HG03135 (cell line): ENCODE measurements at regions not wholly inside any gene's neighbourhood (a gene's known extent, or its start where the extent isn't known, plus 50 kb on each side); places are given as distances from the start of the nearest gene placed in this dataset.
"Not testable (repeated sequence)": the region's sequence is repeated elsewhere in the genome, so short reads cannot be mapped to it uniquely, and the experiment has no call there.

Experiments used
- ATAC-seq: cut with Tn5 transposase; IDR thresholded peaks from one replicate; pipeline ENCODE4 v1.9.1; 2021; ENCODE audit warnings: mild to moderate bottlenecking, moderate library complexity; ENCODE audit not compliant: unreplicated experiment

DNA sequence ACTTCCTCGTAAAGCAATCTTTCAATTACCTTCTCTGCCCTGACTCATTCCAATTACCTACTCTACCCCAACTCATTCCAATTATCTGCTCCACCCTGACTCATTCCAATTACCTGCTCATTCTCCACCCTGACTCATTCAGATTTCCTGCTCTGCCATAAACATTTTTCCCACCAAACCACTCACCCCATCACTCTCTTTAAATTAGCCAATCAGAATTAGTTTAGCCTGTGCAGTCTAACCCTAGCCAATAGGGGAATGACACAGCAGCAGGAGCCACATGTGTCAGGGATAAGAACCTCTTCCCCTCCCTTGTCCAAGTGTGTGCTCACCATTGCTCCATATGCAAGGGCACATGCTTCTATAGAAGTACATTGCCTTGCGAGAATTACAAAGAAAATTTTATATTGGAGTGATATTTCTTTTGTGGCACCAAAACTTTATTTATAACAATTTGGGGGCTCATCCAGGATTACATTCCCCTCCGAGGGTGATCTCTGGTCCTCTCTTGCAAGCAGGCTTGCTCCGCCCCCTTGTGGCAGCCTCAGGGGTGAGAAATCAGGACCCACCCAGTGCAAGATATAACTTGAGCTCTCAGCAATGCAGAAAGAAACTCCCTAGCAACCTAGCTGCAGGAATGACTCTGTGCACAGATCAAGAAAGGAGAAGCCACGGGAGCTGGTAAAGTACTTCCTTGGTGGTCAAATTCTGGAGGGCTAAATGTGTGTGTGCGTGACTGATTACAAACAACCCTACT lies 551.9 kb upstream of the EYS start:
- ATAC-seq = not testable (repeated sequence)

DNA sequence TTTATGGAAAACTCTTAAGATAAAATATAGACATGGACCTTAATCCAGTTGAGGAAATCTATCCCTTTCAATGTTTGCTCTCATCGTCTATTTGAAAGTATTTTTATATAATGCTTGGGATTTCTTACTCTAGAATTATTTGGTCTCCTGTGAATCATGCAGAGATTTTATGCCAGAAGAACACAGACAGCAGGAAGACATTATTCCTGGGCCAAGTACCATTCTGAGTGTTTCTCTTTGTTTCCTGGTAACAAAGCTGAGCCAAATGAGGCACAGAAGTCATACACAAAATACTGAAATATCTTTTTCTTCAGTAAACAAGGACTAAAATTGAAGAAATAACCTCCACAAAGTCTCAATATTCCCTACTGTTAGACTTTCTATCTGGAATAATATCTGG lies 538.2 kb upstream of the EYS start:
- no peak for ATAC-seq

DNA sequence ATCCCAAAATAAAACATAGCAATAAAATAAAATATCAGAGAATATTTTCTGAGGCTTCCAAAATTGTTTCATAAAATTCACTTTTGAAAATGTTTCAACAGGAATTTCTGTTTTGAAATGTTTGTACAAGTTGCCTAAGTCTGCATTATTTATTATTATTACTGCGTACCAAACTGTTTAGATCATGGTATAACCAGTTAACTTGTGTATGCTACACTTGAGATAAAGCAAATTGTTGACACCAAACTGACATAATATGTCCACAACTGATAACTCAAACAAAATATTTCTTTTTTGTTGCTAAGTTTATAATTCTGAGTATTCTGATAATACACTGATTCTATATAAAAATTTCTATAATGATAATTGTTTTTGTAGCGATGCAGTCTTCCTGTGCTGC lies 531.8 kb upstream of the EYS start:
- no peak for ATAC-seq

DNA sequence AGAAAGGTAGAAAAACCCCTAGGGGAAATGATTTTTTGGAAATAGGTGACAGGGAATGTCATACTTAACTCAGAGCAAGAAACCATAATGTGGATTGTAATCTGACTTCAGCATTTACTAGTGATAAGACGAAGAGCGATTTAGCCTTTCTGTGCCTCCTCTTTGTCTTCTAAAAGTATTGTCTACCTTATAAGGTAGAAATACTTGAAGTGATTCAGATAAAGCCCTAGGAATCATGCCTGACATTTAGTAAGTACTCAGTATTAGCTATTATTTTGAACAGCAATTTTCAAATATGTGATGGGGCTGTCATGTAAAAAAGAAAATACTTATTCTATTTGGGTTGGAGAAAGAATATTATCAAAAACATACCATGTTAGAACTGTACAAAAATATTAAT lies 525.9 kb upstream of the EYS start:
- no peak for ATAC-seq

DNA sequence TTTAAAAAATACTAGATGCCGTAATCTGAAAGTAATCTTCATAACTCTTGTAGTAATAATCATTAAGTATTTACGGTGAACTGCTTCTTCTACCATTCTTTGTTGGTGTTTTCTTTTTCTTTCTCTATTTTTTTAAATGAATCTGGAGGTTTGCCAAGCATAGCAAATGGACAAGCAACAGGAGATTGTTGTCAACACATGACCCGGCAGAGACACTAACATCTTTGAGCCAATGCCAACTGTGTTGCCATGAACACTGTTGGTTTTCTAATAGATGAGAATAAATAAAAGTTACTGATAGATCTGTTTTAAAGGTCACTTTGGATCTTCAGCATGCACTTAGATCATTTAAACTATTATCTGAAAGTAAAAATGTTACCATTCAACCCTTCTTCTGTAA lies 523.6 kb upstream of the EYS start:
- no peak for ATAC-seq

DNA sequence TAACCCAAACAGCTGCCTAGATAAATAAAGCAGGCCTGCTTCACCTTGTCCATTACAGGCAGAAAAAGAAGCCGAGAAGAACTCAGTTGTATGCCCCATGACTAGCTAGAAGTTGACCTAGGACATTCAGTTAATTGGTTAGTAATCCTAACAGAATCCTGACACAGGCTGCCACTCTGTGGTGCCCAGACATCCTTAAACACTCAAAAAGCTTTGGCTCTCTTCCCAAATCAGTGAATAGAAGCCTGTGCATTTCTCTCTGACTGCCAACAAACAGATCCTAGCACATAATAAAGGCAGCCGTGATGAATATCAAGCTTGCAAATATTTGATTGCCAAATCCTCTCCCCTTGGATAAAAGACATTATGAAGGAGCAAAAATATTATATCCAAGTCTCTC lies 519.1 kb upstream of the EYS start:
- ATAC-seq = no peak

DNA sequence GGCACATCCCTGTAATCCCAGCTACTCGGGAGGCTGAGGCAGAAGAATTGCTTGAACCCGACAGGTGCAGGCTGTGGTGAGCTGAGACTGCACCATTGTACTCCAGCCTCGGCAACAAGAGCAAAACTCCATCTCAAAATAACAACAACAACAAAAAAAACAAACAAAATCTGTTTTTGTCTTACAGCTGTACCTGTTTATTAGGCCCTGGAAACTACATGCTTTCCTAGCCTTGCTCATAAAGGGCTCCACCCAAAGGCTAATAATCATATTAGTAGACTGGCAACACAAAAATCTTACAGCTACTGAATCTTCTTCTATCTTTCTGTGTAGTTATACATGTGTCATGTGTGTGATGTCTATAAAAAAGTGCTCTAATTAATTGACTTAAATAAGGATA lies 503.9 kb upstream of the EYS start:
- no peak for ATAC-seq

DNA sequence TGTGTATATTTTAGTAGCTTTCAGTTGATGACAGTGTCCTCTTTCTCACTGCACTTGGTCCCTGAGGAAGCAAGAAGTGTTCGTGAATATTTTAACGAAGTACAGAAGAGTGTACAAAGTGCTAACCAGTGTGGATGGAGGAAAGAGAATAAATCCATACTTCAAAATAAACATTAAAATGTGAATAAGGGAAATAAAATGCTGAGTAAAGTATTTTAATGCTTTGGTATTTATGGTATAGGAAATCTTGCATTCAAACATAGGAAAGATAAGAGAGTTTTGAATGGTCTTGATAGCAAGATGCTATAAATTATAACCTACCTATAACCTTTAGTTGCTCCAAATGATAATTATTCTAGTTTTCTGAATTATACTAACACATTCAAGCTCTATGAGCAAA lies 493.4 kb upstream of the EYS start:
- ATAC-seq = no peak

DNA sequence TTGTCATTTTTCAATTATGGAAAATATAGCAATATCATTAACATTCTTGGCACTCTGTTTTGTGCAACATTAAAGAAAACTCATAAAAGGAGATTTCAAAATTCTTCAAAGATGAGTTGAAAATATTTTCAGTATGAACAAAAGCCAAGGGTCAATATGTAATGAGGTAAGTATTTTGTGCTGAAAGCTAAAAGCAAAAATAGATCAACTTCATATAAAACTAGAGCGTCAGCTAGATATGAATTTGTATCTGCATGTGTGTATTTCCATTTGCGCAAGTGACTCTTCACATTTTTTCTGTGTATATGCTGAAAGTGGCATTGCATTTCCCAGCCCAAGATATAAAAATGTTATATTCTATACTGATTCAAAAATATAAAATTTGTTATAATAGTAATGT lies 492.1 kb upstream of the EYS start:
- ATAC-seq = no peak

DNA sequence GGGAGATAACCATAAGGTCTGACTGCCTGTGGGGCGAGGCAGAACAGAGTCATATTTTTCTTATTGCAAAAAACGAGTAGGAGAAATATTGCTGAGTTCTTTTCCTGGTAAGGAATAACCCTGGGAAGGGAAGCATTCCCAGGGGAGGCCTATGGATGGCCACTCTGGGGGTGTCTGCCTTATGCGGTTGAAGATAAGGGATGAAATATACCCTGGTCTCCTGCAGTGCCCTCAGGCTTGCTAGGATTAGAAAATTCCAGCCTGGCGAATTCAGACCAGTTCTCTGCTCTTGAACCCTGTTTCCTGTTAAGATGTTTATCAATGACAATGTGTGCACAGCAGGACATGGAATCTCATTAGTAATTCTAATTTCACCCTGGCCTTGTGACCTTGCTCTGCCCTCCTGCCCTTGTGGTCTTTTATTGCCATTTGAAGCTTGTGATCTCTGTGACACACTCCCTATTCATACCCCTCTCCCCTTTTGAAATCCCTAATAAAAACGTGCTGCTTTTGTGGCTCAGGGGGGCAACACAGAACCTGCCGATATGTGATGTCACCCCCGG lies 491.1 kb upstream of the EYS start:
- ATAC-seq = no peak

DNA sequence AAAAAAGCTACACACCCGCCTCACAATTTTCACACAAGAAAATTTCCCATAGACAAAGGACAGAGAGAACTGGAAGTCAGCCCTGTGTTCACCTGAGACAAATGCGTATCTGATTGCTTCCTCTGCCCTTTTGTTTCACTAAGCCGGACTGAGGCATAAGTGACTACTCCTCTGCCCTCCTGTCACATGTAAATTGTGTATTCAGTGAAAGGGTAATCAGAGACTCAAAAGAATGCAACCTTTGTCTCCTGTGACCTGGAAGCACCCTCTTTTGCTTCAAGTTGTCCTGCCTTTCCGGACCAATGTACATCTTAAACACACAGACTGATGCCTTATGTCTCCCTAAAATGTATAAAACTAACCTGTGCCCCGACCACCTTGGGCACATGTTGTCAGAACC lies 483.8 kb upstream of the EYS start:
- ATAC-seq = no peak

DNA sequence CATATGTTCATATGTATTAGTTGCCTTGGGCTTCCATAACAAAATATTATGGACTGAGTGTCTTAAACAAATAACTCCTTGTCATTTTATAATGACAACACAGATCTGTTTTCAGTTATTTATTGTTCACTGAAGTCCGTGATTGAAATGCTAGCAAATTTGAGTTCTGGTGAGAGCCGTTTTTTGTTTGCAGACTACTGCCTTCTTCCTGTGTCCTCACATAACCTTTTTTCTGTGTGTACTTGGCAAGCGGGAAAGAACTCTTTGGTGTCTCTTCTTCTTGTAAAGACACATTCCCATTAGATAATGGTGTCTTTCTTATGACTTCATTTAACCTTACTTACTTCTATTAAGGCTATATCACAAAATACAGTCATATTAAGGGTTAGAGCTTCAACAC lies 482.9 kb upstream of the EYS start:
- ATAC-seq = no peak

DNA sequence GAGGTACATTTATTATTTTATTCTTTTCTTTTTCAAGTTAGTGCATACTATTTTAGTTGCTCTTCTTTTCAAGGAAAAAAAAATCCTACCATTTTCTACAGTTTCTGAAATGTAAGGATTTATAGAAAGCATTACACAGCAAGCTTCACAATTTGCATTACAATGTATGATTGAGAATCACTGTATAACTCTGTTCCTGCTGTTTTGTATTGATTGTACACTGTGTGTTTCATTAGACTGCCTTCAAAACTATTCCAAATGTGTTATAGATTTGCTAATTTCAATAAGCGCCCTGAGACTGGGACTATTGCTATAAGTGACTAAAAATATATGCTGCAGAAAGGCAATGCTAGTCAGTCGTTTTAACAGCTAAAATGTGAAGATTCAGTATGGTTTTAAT lies 479.7 kb upstream of the EYS start:
- no peak for ATAC-seq

DNA sequence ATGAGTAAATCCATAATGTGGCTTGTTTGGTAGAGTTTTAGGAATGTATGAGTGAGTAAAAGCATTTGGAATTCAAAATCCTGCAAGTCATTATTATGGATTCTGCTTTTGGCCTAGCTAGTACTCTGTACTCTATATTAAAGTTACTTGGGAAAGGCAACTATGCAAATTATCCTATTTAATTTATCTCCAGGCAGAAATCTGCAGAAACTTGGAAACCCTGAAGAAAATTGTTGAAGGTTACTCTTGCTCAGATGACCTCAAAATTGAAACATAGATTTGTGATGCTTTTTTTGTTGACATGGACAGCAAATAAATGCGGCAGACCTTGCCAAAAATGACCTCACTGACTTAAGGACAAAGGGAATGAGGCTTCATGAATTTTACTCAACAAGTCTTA lies 477.1 kb upstream of the EYS start:
- no peak for ATAC-seq

DNA sequence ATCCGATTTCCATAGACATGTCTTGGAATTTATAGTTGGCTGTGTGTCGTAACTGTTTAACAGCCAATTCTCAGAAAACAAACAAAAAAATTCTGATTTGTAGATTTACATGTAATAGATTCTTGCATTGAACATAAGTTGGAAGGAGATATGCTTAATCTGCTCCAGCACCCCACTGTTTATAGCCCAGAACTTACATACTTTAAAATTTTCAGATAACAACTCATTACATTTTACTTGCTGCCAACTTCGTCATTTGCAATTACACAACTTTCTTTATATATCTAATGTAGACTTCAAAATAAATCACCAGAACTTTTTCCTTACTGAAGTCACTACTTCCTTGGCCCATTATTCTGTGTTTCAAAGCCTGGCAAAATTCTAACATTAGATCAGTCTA lies 472.3 kb upstream of the EYS start:
- no peak for ATAC-seq

DNA sequence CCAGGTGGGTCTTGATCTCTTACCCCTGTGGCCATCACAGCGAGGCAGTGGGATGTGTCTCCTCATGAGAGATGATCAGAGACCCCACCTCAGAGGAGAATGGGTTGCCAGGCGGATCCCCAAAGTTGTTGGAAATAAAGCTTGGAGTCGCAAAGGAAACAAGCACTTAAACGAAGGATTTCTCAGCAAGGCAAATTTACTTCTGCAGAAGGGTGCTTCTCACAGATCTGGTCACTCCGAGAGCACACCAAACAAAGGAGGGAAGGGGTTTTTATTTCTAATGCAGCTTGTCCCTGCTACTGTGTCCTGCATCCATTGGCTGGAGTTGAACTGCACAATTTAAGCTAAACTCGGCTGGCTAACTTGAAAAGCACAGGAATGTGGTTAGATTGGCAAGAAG lies 466.6 kb upstream of the EYS start:
- no peak for ATAC-seq

DNA sequence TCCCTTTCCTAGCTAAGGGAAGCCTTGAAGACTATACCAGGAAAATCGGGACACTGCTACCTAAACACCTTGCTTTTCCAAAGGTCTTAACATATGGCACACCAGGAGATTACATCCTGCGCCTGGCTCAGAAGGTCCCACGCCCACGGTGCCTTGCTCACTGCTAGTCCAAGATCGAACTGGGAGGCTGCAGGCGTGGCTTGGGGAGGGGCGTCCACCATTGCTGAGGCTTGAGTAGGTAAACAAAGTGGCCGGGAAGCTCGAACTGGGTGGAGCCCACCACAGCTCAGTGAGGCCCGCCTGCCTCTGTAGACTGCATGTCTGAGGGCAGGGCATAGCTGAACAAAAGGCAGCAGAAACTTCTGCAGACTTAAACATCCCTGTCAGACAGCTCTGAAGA lies 459.7 kb upstream of the EYS start:
- ATAC-seq = not testable (repeated sequence)

DNA sequence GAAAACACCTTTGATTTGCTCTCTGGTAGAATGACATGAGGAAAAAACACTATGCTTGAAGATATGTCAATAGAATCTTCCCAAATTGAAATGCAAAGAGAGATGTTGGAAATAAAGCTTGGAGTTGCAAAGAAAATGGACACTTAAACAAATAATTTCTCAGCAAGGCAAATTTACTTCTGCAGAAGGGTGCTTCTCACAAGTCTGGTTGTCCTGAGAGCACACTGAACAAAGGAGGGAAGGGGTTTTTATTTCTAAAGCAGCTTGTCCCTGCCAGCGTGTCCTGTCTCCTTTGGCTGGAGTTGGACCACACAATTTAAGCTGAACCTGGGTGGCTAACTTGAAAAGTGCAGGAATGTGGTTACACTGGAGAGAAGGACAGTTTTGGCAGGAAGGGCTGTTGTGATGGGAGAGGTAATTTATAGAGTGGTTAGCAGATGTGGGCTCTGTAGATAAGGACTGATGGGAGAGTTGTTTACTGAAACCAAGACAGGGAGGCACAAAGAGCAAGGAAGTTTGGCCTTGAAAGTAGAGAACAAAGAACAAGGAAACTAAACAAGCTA lies 454.6 kb upstream of the EYS start:
- no peak for ATAC-seq

DNA sequence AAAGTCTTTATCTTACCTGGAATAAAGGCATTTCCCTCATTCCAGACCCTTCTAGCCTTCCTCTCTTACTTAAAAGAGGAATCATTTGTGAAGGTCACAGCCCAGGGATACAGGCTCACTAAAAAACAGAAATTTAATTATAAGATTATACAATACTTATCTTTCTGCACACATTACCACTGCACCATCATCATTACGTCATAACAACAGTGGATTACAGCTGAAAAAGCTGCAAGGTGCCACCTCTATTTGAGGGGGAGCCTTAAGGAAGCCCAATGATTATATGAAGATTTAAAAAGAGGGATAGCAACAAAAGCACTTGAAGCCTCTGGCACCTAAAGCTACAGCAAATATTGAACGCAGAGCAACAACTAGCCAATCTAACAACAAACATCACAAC lies 452.9 kb upstream of the EYS start:
- no peak for ATAC-seq

DNA sequence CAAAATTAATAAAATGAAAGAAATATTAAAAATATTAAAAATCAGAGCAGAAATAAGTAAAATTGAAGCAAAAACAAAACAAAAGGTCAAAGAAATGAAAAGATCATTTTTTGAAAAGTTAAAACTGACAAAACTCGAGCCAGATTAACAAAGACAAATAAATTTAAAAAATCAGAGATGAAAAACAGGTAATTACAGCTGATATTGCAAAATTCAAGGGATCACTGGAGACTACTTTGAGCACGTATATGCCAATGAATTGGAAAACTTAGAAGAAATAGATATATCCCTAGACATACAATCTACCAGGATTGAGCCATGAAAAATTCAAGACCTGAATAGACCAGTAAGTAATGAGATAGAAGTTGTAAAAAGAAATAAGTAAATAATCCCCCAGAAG lies 446.2 kb upstream of the EYS start:
- ATAC-seq = no peak

DNA sequence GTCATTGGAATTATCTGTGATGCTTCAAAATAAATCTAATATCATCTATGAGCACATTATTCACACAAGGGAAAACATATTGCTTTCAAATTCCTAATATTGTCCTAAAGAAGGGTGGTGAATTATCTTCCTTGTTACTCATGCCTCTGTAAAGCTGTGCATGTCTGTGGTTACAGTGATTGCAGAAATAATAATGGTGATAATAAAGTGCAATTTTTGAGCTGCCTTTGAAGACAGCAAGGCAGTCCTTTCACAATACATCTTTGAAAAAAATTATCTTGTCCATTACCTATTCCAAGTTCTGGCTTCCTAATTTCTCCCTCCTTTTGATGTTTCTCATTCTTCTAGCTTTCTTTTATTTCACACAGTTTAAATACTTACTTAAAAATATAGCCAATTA lies 442.1 kb upstream of the EYS start:
- no peak for ATAC-seq

DNA sequence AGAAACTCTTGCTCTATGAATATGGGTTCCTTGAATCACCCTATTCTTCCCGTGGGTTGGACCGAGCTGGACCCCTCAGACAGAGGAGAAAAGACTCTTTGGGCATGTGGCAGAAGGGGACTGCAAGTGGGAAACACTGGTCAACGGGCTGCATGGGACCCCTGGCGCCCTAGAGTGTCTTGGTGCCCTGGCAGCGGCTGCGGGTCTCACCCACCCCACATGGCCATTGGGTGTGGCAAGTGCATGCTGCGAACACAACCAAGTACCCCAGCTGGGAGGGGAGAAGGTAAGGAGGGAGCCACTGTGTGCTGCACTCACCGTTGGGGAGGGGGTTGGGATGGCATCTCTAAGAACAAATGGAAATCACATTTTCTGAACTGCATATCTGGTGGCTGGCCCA lies 438.8 kb upstream of the EYS start:
- ATAC-seq = no peak

DNA sequence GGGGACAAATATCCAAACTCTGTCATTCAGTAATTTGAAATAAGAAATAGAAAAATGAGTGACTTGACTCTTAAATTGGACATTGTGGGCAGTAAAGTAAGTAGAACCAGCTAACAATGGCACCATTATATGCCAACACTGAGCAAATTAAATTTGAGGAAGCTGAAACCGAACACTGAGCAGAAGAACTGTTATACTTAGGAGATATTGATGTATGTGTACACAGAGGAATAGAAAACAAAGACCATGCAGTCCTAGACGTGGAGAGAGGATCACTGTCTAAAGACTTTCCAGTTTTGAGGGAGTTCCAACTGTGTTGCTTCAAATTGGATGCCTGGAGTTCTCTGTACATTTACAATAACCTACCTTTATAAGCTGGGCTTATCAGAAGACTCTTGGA lies 427.0 kb upstream of the EYS start:
- no peak for ATAC-seq
